ENCODE measurements at regions not wholly inside any gene's neighbourhood (a gene's known extent, or its start where the extent isn't known, plus 50 kb on each side); places are given as distances from the start of the nearest gene placed in this dataset.

GRCh38 chr12:63351370-63351769 lies 200.4 kb upstream of the AVPR1A start:
- no peak for TF ChIP-seq POLR2A (IDR thresholded peaks at IDR 0.05; ENCODE audit: low read depth, low read length)
- TF ChIP-seq POLR2AphosphoS5 (IDR thresholded peaks at IDR 0.05; ENCODE audit: low read depth, low read length), result no peak

Measured in GM12892 (cell line).